Stimulated activated CD8-positive, alpha-beta memory T cell treated with anti-CD3 and anti-CD28 coated beads, Interleukin-2, amount 100 ng/mL, for 48 hours (primary cell): ENCODE measurements at regions not wholly inside any gene's neighbourhood (a gene's known extent, or its start where the extent isn't known, plus 50 kb on each side); places are given as distances from the start of the nearest gene placed in this dataset.
"Not testable (repeated sequence)": the region's sequence is repeated elsewhere in the genome, so short reads cannot be mapped to it uniquely, and the experiment has no call there.

Source experiments
- DNase-seq, 2 donors: peaks; one replicate each; pipeline ENCODE4 v3.0.0-alpha.2; 2020; ENCODE audit warnings: low read depth in 2 of 2

- DNase-seq: not testable (repeated sequence)
Observed at GRCh38 chr1:149228672-149229585, 125.6 kb upstream of the NBPF9 start.

GRCh38 chr1:149229813-149230212 lies 126.5 kb upstream of the NBPF9 start:
- DNase-seq: not testable (repeated sequence)

DNA sequence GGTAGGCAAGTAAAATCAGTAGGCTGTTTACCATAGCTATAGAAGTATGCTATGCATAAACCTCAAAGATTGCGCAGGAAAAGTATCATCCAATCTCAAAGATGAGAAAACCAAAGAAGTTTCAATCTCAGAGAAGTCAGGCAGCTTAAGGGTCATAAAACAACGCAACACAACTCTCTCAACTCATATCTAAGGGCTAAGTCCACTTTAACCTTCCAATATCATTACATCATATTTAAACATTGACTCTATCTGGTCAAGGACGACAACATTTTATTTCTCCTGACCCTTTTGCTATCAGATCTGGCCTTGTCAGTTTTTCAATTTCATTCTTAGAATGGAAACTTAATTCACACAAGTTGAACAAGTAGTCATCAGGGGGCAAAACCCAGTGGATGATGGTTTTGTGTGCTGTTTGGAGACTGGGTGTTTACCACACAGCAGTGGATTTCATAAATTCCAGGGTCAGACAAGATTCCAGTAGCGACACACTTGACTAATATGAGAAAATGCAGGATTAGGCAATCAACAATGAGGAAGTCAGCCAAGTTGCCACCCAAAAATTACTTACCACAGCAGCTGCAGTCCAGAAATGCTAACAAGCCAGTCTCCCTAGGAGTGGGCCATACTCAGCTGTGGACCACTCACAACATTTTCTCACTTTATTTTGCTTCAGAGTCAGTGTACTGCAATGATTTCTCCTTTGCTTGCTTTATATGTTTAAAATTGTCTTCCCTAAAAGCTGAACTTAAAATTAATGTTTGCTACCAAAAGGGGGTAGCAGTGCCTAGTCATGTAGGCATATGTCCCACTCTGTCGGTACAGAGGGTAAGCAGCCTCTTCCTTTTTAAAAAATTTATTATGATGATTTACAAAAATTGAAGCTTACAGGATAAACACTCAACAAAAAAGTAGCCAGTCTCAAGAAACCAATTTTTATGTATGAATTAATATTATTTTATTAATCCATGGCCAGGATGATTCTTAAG lies 131.9 kb upstream of the NBPF9 start:
- DNase-seq: not testable (repeated sequence)

DNA sequence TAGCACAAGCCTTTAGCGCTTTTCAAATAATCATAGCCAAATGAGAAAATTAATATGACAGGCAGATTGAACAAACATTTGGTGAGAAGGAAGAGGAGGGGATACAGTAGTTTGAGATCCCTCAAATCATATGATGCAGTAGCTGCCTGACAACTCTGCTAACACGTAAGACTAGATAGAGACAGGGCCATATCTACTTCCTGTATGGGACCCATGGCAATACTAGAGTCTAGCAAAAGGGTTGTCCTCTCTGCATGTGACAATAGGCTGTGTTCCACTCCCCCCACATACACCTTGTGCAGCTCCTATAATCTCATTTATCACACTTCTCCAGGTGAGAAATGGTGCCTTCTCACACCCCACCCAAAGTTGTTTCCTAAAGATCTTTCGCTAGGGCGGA lies 134.2 kb upstream of the NBPF9 start:
- not testable (repeated sequence) for DNase-seq

- DNase-seq: not testable (repeated sequence)
Observed at GRCh38 chr1:149239897-149240508, 136.7 kb upstream of the NBPF9 start.

DNA sequence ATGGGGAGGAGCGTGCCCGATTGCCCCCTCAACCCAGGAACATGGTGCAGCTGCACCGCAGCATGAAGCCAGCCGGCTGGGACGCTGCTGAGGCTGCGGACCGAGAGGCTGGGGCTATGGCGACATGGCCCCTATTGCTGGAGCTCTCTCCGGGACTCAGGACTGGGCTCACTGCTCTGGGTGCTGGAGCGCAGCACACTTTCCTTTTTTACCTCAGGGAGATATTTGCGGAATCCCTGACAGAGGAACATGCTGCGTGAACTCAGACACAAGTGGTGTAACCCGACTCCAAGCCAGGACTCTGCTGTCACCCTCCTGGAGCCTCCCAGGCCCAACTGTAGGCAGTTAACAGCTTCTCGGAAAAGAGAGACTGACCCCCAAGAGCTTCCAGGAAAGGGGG lies 137.2 kb upstream of the NBPF9 start:
- DNase-seq: not testable (repeated sequence)

- DNase-seq: not testable (repeated sequence)
Observed at GRCh38 chr1:149241272-149241671, 137.9 kb upstream of the NBPF9 start.

- DNase-seq: not testable (repeated sequence)
Observed at GRCh38 chr1:149243572-149243971, 140.2 kb upstream of the NBPF9 start.

- DNase-seq: not testable (repeated sequence)
Observed at GRCh38 chr1:149244621-149245020, 141.3 kb upstream of the NBPF9 start.

- DNase-seq: not testable (repeated sequence)
Observed at GRCh38 chr1:149246212-149246611, 142.9 kb upstream of the NBPF9 start.

GRCh38 chr1:149248610-149249009 lies 145.3 kb upstream of the NBPF9 start:
- not testable (repeated sequence) for DNase-seq

DNA sequence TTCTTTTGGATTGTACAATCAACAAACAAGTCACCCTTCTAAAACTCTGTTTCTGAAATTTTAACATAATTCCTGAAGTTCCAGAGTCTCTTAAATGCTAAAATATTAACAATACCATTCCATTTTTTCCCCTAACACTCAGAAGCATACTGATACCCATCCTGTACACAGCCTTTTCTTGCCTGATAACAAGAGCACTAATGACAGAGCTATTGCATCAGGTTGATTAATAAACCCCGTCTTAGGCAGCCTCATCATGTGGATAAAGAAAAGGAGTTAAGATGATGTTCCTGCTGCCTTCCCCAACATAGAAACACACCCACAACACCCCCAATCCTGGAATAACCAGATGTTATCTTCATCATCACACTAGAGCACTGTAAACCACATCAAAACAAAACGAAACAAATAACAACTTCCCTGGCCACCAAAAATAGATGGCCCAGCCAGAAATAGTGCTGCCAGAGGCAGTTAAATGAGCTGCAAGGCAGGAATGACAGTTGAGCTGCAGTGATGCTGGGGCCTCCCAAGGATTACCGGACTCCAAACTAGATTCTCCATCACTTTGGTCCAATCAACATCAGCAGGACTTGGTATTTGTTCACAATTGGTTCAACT lies 146.6 kb upstream of the NBPF9 start:
- DNase-seq: not testable (repeated sequence)

DNA sequence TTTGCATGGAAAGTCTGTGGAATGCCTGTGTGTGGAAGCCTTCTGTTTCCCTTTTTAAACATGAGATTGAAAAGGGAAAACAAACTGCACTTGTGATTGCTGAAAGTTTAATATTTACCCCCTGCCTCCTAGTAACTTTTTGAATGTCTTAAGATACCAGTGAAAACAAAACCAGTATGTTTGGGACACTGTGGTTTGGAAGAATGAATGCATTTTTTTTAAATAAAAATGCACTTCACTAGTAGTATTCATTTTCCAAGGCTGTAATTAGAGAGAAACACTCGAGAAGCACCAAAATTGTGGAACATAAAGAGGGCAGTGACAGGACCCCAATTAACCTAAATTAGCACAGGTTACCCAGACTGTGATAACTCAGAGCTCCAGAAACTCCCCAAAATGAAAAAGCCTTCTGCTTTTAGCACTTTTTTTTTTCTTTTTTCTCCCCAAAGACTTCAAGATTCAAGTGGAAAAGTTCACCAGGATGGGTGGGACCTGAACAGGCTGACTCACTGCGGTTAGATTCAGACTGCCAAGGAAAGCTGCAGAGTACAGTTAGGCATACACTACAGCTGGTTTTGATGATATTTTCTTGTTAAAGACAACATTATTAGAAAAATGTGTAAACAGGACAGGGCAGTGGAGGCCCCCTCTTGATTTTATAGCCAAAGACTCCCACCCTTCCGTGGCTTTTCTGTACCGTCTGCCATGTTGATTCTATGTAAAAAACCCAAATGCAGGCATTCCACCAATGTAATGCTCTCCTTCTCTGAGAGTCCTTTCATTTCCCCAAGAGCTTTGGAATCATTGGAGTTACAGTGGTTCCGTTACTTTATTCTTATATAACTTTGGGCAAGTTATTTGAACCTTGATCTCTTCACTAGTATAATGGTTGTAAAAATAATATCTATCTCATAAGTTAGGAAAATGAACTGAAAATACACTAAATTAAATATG lies 151.8 kb upstream of the NBPF9 start:
- DNase-seq: not testable (repeated sequence)

GRCh38 chr1:149260284-149260683 lies 156.9 kb upstream of the NBPF9 start:
- DNase-seq: not testable (repeated sequence)

GRCh38 chr1:149260736-149261340 lies 157.5 kb upstream of the NBPF9 start:
- not testable (repeated sequence) for DNase-seq

DNA sequence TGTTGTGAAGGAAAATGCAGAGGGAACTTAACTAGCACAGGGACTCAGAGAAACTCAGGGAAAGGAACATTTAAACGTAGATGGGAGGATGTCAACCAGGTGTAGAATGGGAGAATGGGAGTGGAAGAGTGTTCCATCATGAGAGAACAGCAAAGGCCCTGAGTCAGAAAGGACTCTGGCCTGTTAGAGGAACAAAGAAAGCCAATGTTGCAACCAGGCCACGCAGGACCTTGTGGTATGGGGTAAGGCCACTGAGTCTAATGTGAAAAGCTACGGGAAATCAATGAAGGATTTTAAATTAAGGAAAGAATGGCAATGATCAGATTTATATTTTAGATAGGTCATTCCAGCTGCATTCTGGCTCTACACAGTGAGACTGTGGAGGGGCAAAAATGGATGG lies 163.9 kb upstream of the NBPF9 start:
- not testable (repeated sequence) for DNase-seq

- DNase-seq: not testable (repeated sequence)
Observed at GRCh38 chr1:149269001-149269702, 165.8 kb upstream of the NBPF9 start.

GRCh38 chr1:149269833-149270232 lies 166.5 kb upstream of the NBPF9 start:
- DNase-seq: not testable (repeated sequence)

DNA sequence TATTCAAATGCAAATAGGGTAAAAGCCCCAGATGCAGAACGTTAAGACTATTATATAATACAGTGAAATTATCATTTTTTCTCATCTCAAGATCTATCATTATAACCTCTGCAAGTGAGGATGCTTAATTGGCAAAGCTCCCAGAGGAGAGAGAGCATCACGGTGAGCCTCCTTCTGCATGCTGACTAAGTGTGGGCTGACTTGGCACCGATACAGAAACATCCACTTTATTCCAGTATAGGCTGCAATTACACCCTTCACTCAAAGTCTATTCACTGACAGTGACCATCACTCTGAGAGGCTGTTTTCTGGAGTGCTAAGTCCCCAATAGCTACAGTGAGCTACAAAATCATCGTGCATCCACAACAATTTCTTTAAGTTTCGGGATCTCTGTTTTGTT lies 171.1 kb upstream of the NBPF9 start:
- DNase-seq: not testable (repeated sequence)
